Inferior parietal cortex (tissue), 1 donor: ENCODE measurements at regions not wholly inside any gene's neighbourhood (a gene's known extent, or its start where the extent isn't known, plus 50 kb on each side); places are given as distances from the start of the nearest gene placed in this dataset.

Experiments
- DNase-seq: peaks from one replicate; pipeline ENCODE4 v3.0.0-alpha.2; 2016; ENCODE audit errors: extremely low spot score

- DNase-seq, result no peak
These were observed 695.5 kb upstream of the LRFN5 start for GRCh38 chr14:40911141-40911540.

- no peak for DNase-seq
These were observed 696.8 kb upstream of the LRFN5 start for GRCh38 chr14:40909906-40910305.

GRCh38 chr14:40903709-40904108 lies 703.0 kb upstream of the LRFN5 start:
- no peak for DNase-seq

- DNase-seq, result no peak
These were observed 707.2 kb upstream of the LRFN5 start for GRCh38 chr14:40899435-40899834.

GRCh38 chr14:40894846-40895245 lies 711.8 kb upstream of the LRFN5 start:
- no peak for DNase-seq

- no peak for DNase-seq
These were observed 717.5 kb upstream of the LRFN5 start for GRCh38 chr14:40889126-40889525.

GRCh38 chr14:40887912-40888311 lies 718.8 kb upstream of the LRFN5 start:
- no peak for DNase-seq

- DNase-seq, result no peak
These were observed 736.4 kb upstream of the LRFN5 start for GRCh38 chr14:40870252-40870651.

GRCh38 chr14:40859055-40859454 lies 747.6 kb upstream of the LRFN5 start:
- DNase-seq, result no peak

- DNase-seq, result no peak
These were observed 751.3 kb upstream of the LRFN5 start for GRCh38 chr14:40855343-40855742.

- DNase-seq, result no peak
These were observed 756.5 kb upstream of the LRFN5 start for GRCh38 chr14:40850191-40850590.

- DNase-seq, result no peak
These were observed 759.2 kb upstream of the LRFN5 start for GRCh38 chr14:40847480-40847879.

GRCh38 chr14:40842816-40843215 lies 763.9 kb upstream of the LRFN5 start:
- DNase-seq, result no peak

GRCh38 chr14:40841886-40842285 lies 764.8 kb upstream of the LRFN5 start:
- no peak for DNase-seq

GRCh38 chr14:40838601-40839000 lies 768.1 kb upstream of the LRFN5 start:
- DNase-seq, result no peak

GRCh38 chr14:40806471-40806870 lies 800.2 kb upstream of the LRFN5 start:
- DNase-seq, result no peak

GRCh38 chr14:40796168-40796567 lies 810.5 kb upstream of the LRFN5 start:
- DNase-seq, result no peak

- no peak for DNase-seq
These were observed 821.8 kb upstream of the LRFN5 start for GRCh38 chr14:40784860-40785259.

- DNase-seq, result no peak
These were observed 844.0 kb upstream of the LRFN5 start for GRCh38 chr14:40762685-40763084.

- DNase-seq, result no peak
These were observed 844.5 kb upstream of the LRFN5 start for GRCh38 chr14:40762177-40762576.

GRCh38 chr14:40760704-40761103 lies 846.0 kb upstream of the LRFN5 start:
- DNase-seq, result no peak

- no peak for DNase-seq
These were observed 848.6 kb upstream of the LRFN5 start for GRCh38 chr14:40758076-40758475.

- DNase-seq, result no peak
These were observed 849.2 kb upstream of the LRFN5 start for GRCh38 chr14:40757376-40757950.

GRCh38 chr14:40733206-40733605 lies 873.5 kb upstream of the LRFN5 start:
- no peak for DNase-seq
